ENCODE measurements at regions not wholly inside any gene's neighbourhood (a gene's known extent, or its start where the extent isn't known, plus 50 kb on each side); places are given as distances from the start of the nearest gene placed in this dataset.

GRCh38 chr1:17895986-17896385 is 140.9 kb downstream of the ACTL8 start:
- no peak for ATAC-seq
- no peak overlapping the region for H3K9ac ChIP-seq (ENCODE audit: low read length)
- H3K36me3 ChIP-seq (ENCODE audit: control insufficient read depth in 1 of 2, insufficient read depth in 2 of 2, low read length in 2 of 2), result no peaks in the 10 kb centered on the region
- no peaks in the 10 kb centered on the region for H4K20me1 ChIP-seq (ENCODE audit: insufficient read depth)
- intact Hi-C loops (cut with micrococcal nuclease), result no loop called here
- H3K9me3 ChIP-seq (ENCODE audit: control insufficient read depth in 1 of 2, insufficient read depth in 1 of 2, low read depth in 1 of 2, low read length in 2 of 2), result no peaks in the 10 kb centered on the region
- no peak for DNase-seq (ENCODE audit: low read depth, low spot score)
- TF ChIP-seq YY1 (IDR thresholded peaks at IDR 0.05; ENCODE audit: extremely low read depth, insufficient replicate concordance, low read depth, low read length) (no peak), SIN3A (IDR thresholded peaks at IDR 0.05; ENCODE audit: low read depth) (no peak), CBX3 (IDR thresholded peaks at IDR 0.05; ENCODE audit: low read depth) (no peak), EZH2 (IDR thresholded peaks at IDR 0.05) (no peak)
- H3K79me2 ChIP-seq (ENCODE audit: insufficient read depth, low read length), result no peaks in the 10 kb centered on the region
- no peak overlapping the region for H3K4me2 ChIP-seq (ENCODE audit: low read length)
- no TSS peak for BruUV-seq (replicated peaks)
- H3K27me3 ChIP-seq (ENCODE audit: insufficient read depth, low read length), result peaks cover 51% of the 10 kb centered on the region
- no peak overlapping the region for H3K27ac ChIP-seq (ENCODE audit: low read depth, low read length)
- ChIA-PET RAD21 (ENCODE audit: low non-redundant PET in 1 of 2, low total read pairs in 2 of 2, uncharacterized antibody in 2 of 2, unreplicated experiment in 2 of 2) (no interaction called here), POLR2A (no interaction called here), CTCF (no interaction called here)
- H3K9me2 ChIP-seq (ENCODE audit: insufficient read depth), result no peaks in the 10 kb centered on the region
- H2AFZ ChIP-seq (ENCODE audit: low read depth, low read length, poor library complexity, severe bottlenecking), result no peak overlapping the region
- H3K4me3 ChIP-seq (replicated peaks in 1 of 2; ENCODE audit: low read depth in 1 of 2, low read length in 2 of 2), result no peak overlapping the region
- no peaks in the 10 kb centered on the region for H3K4me1 ChIP-seq (ENCODE audit: control insufficient read depth in 1 of 2, insufficient read depth in 2 of 2, low read length in 2 of 2)

- Histone ChIP-seq H3K27ac (ENCODE audit: low read depth, low read length) (no peak overlapping the region), H3K4me2 (ENCODE audit: low read length) (no peak overlapping the region), H3K9me3 (ENCODE audit: control insufficient read depth in 1 of 2, insufficient read depth in 1 of 2, low read depth in 1 of 2, low read length in 2 of 2) (no peaks in the 10 kb centered on the region), H3K9me2 (ENCODE audit: insufficient read depth) (no peaks in the 10 kb centered on the region), H3K9ac (ENCODE audit: low read length) (no peak overlapping the region), H3K4me1 (ENCODE audit: control insufficient read depth in 1 of 2, insufficient read depth in 2 of 2, low read length in 2 of 2) (no peaks in the 10 kb centered on the region), H2AFZ (ENCODE audit: low read depth, low read length, poor library complexity, severe bottlenecking) (no peak overlapping the region), H3K4me3 (replicated peaks in 1 of 2; ENCODE audit: low read depth in 1 of 2, low read length in 2 of 2) (no peak overlapping the region), H3K27me3 (ENCODE audit: insufficient read depth, low read length) (peaks cover 57% of the 10 kb centered on the region), H3K79me2 (ENCODE audit: insufficient read depth, low read length) (no peaks in the 10 kb centered on the region), H3K36me3 (ENCODE audit: control insufficient read depth in 1 of 2, insufficient read depth in 2 of 2, low read length in 2 of 2) (no peaks in the 10 kb centered on the region), H4K20me1 (ENCODE audit: insufficient read depth) (no peaks in the 10 kb centered on the region)
- BruUV-seq (replicated peaks), result no TSS peak
- DNase-seq (ENCODE audit: low read depth, low spot score) (no peak), ATAC-seq (no peak)
- ChIA-PET RAD21 (ENCODE audit: low non-redundant PET in 1 of 2, low total read pairs in 2 of 2, uncharacterized antibody in 2 of 2, unreplicated experiment in 2 of 2) (no interaction called here), POLR2A (no interaction called here), CTCF (no interaction called here)
- intact Hi-C loops (cut with micrococcal nuclease), result no loop called here
- TF ChIP-seq TCF7L2 (IDR thresholded peaks at IDR 0.05; ENCODE audit: borderline replicate concordance, extremely low read depth, insufficient read depth, insufficient read length) (no peak), FOSL1 (IDR thresholded peaks at IDR 0.05; ENCODE audit: low read depth) (no peak), YY1 (IDR thresholded peaks at IDR 0.05; ENCODE audit: extremely low read depth, insufficient replicate concordance, low read depth, low read length) (no peak), EZH2 (IDR thresholded peaks at IDR 0.05) (no peak), ZBTB33 (IDR thresholded peaks at IDR 0.05; ENCODE audit: extremely low read depth, insufficient replicate concordance, low read length) (no peak), EZH2phosphoT487 (IDR thresholded peaks at IDR 0.05; ENCODE audit: borderline replicate concordance) (no peak)
These were observed 148.3 kb downstream of the ACTL8 start for GRCh38 chr1:17903386-17903785.

Measured in HCT116 (cell line).